Endometrial microvascular endothelial cells (primary cell): ENCODE measurements at regions not wholly inside any gene's neighbourhood (a gene's known extent, or its start where the extent isn't known, plus 50 kb on each side); places are given as distances from the start of the nearest gene placed in this dataset.

ENCODE experiments used
- in situ Hi-C: cut with HindIII; loops from 2 replicates; pipeline ENCODE4 v1.10.0; 2017; ENCODE audit warnings: low sequenced_read_pairs, low pct_unique_long_range_greater_than_20kb; ENCODE audit errors: inconsistent ontology term

DNA sequence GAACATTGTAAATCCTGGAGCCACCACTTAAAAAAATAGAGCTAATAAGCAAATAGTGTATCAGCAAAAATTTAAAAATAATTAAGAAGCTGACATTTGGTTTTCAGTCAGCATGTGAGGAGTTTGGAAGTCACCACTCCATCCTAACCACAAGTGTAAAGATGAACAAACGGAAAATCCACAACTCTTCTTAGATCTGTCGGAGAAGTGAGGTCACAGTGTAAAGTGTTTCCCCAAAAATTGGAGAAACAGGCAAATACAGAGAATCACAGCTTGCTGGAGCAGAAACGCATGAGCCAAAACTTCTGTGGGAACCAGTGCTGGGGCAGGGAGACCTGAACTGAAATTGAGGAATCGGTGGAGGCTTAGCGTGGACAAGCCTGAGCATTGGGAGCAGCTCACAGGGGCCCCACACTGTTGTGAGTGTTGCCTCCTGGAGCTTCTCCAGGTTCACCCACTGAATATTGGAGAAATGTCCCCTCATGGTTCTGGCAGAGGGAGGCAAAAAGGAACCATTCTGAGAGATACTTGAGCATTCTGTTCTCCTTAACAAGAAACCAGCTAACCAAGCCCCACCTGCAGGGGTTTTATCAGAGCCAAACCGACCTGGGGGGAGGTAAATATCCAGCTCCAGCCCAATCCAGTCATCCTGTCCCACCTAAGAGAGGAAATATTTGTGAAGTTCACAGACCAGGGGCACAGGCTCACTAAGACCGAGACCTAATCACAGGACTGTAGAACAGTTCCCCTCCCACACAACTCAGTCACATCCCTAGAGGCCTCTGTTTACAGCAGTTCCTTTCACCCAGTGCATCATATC lies 192.0 kb downstream of the ERMARD start:
- in situ Hi-C loops, result loop anchor here (25.0 kb wide), 1 partner anchor 106 kb away; no protein-coding TSS in a partner anchor

DNA sequence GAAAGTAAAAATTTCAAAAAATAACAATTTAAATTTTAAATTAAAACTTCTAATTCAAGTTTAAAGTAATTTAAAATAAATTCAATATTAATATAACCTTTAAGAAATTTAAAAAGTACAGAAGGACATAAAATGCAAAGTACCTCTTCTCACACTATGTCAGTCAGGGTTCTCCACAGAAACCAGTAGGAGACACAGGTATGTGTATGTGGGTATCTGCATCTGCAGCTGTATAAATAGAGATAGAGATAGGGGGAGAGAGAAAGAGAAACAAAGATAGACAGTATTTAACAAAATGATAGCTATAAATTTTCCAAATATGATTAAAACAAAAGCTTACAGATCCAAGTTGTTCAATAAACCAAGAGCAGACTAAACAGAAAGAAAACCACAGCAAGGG lies 190.8 kb downstream of the ERMARD start:
- in situ Hi-C loops, result loop anchor here (25.0 kb wide), 1 partner anchor 105 kb away; no protein-coding TSS in a partner anchor

DNA sequence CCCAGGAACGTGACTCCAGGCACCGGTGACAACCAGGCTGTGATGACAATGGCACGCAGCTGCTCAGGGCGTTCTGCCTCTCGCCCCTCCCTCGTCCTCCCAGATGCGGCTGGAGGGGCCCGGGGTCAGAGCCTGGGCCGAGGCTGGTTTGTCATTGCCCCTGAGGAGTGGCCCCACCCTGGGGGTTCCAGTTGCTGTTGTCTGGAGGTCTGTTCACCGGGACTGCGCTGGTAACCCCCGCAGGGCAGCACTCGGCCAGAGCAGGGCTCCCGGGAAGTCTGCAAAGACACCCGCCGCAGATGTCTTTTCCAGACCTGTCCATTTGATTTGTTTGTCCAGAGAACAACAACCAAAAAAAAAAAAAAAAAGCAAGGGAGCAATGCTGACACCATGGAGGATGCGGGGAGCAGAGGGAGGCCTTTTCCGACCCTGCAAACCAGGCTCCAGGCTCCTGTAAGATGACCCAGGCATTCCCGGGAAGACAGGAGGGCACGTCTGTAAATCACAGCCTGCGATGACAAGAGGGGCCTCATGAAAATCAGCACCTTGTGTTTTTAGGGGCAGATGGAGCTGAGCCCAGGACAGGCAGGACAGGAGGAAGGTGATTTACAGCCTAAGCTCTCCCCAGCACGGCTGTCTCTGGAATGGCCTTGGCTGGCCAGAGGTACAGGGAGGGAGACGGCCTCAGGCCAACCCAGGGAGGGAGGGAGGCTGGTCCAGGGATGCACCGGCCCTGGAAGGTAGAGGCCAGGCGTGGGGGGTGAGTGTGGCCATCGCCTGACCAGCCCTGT lies 189.3 kb downstream of the ERMARD start:
- in situ Hi-C loops, result loop anchor here (25.0 kb wide), 1 partner anchor 103 kb away; no protein-coding TSS in a partner anchor

DNA sequence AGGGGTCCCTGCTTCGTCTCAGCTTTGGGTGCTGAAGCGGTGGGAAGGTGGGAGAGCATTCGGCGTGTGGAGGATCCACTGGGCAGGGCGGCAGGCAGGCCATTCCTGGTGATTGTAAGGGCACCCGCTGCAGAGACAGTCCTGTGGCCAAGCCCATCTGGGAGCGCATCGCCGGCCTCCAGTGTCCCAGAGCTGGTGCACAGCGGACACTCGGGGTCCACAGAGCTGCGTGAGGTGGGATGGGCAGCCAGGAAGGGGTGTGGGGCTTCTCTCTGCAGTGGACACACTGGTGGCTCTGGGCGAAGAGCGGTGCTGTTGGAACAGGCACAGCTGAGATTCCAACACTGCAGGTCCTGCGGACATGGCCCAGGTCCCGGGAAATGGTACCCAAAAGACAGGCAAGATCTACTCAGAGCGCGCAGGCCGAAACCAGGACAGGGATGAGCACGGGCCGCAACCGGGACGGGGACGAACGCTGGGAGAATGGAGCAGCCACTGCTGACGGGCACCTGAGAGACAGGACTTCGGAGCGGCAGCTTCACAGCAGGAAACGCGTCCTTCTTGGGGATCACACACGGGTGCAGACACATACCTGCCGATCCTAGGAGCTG lies 188.2 kb downstream of the ERMARD start:
- in situ Hi-C loops, result loop anchor here (25.0 kb wide), 1 partner anchor 102 kb away; no protein-coding TSS in a partner anchor

DNA sequence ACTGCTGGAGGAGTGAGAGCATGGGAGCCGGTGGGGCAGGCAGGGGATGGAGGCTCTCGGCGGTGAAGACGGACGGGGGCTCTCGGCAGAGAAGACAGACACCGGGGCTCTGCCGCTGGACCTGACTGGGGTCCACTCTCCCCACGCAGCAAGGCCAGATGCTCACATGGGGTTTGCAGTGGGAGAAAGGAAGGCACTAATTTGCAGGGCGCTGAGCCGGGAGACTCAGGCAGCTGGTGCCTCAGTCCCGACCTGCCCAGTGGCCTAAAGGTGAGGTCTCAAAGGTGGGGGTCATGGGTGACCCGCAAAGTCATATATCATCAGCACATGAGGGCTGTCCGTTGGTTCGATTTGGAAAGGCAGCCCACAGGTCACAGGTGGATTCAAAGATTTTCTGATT lies 187.3 kb downstream of the ERMARD start:
- in situ Hi-C loops, result loop anchor here (25.0 kb wide), 1 partner anchor 101 kb away; no protein-coding TSS in a partner anchor

DNA sequence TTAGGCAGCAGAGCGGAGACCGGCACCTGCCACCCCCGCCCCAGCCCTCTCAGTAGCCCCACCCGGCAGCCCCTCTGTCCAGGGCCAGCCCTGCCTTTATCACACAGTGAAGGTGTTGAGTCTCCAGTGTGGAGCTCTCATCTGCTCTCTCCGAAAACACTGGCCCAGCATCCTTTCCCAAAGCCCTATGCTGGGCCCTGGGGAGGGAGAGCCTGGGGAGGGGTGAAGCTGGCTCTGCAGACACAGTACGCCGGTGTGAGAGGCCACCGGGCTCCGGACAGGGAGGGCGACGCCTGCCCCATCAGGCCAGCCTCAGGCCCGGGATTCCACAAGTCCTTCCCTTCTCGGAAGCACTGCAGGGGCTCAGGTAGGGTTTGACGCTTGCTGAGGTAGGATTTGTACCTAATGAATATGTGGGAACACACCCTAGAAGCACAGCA lies 186.9 kb downstream of the ERMARD start:
- in situ Hi-C loops, result loop anchor here (25.0 kb wide), 1 partner anchor 101 kb away; no protein-coding TSS in a partner anchor

DNA sequence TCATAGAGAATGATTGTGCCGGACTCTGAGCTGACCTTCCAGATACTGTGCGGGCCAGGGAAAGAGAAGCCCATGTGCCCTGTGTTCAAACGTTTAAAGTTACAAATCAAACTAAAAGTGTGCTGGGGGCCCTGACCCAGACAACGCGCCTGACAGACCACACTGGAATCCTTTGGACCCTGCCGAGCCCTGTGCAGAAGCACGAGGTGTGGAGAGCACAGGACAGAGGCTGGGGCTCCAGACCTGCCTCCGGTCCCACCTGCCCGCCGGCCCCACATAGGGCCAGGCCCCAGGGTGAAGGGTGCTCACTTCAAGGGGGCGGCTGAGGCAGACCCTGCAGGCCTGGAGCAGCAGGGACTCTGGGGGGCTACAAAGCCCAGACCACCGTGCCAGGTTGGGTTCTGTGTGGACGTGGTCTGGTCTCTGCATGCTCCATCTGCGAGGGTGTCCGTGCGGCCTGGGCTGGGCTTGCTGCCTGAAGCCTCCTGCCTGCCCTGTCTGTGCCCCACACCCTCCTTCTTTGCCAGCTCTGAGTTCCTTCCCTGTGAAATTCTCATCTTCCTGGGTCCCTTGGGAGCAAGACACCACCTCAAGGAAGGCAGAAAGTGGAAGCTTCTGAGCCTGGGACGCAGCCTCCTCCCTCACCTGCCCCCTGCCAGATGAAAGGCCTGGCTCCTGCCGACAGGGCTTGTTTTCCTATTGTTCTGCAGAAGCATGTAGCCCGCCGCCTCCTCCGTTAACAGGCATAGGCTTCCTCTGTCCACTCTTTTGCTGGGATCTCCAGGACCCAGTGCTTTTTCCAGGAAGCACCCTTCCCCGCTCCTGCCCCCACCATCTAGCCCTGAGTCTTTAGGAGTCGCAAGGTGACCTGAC lies 186.2 kb downstream of the ERMARD start:
- in situ Hi-C loops, result loop anchor here (25.0 kb wide), 1 partner anchor 100 kb away; no protein-coding TSS in a partner anchor

DNA sequence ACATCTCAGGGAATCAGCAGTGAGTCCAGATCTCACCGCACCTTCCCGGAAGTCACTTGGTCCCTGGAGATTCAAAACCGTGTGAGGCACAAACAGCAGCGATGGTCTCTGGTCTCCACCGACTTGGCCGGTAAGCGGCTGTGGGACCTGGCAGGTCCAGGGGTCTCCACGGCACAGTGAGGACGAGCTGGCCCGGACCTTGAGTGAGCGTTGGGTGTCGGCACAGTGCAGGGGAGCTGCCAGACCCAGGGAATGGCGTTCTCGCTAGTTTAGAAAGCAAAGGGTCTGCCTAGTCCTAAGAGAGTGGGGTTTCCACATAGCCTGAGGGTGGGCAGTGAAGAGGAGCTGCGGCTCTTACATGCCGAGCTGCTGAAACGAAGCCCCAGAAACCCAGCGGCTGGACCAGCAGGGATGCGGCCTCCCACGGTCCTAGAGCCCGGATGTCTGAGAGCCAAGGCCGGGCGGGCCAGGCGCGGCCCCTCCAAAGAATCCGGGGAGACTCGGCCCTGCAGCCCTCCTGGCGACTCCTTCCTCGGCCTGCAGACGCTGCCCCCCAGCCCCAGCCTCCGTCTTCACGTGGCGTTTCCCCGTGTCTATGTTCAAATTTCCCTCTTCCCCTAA lies 185.0 kb downstream of the ERMARD start:
- in situ Hi-C loops, result loop anchor here (25.0 kb wide), 1 partner anchor 99 kb away; no protein-coding TSS in a partner anchor

DNA sequence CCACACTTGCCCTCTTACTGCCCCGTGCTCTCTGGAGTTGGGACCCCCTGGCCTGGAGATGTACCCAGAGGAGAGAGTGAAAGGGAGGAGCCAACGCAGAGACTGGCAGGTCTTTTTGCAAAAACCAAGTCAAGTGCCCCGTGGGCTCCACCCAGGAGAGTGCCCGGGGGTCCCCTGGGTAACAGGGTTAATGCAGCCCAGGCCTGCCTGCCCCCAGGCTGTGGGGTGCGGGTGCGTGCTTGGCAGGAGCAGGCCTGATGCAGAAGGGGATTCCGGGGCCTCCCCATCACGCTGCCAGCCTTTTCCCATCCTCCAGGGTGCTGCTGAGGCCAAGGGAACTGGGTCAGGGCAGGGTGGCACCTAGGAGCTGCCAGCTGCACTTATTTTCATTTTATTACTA lies 184.4 kb downstream of the ERMARD start:
- in situ Hi-C loops, result loop anchor here (25.0 kb wide), 1 partner anchor 99 kb away; no protein-coding TSS in a partner anchor

DNA sequence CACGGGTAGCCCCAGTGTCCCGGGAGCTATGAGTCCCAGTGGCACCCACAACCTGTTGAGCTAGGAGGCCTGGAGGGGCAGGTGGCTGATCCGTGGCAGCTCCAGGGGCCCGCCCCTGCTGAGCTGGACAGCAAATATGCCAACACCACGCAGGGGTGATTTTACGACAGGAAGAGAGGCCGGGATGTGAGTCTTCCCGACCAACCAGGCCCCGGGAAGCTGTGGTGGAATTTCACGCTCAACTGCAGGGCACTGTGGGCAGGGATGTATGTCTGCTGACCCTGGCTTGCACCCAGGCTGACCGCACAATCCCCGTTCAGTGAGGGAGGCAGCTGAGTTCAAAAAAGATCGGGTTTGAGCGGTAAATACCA lies 183.9 kb downstream of the ERMARD start:
- in situ Hi-C loops, result loop anchor here (25.0 kb wide), 1 partner anchor 98 kb away; no protein-coding TSS in a partner anchor

DNA sequence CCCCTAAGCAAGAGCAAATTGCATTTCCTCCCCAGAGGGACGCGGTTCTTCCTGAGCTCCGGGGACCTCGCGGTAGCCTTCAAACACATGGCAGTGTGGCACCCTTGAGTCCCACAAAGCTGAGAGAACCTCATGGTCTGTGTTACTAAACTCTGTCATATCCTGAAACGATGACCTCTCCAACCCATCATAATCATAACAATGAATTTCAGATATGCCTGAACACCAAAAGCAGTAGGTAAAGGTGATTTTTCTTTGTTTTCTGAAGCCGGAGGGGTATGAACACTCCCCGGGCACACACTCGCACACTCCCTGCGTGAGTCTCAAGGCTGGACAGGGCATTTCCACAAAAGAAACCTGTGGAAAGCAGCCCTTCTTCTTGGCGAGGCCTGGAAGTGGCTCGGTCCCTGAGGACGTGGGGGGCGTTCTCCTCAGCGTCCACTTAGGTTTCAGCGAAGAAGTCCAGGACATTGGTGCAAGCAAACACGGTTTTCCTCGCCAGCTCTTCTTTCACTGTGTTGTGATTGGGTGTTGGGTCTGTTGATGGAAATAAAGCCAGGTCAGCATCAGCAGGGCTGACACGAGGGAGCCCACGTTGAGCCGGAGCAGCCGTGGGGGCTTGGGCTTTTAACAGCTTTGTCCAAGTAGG lies 183.4 kb downstream of the ERMARD start:
- in situ Hi-C loops, result loop anchor here (25.0 kb wide), 1 partner anchor 98 kb away; no protein-coding TSS in a partner anchor

DNA sequence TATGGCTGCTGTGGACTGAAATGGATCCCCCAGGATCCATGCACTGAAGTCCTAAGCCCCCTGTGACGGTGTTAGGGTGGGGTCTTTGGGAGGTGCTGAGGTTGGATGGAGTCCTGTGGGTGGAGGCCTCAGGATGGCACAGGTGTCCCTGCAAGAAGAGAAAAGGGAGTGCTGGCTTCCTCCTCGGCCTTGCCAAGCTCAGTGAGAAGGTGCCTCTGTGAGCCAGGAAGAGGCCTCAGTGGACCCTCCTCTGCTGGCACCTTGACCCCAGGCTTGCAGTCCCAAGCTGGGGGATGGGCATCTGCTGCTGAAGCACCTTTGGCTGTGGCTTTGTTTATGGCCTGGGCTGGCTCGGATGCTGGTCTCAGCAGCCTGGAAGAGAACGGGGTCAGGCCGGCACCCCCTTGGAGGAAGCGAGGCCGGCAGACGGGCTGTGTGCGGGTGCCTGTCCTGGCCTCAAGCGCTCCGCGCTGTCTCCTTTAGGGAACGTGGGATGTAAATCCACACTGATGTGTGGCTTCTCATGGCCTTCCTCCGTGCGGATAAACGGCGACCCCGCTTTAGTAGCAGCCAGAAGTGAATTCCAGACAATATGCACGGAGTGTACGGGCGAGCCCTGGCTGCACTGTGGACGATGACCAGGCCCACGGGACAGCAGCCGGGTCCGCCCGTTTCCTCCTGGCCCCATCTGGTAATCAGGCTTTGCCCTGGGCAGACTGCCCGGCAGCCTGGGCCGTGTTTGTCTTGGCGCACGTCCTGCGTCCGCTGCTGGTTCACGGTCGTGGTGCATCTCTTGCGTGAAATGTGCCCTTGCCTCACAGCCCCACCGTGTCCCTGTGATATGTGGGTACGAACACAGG lies 182.6 kb downstream of the ERMARD start:
- in situ Hi-C loops, result loop anchor here (25.0 kb wide), 1 partner anchor 97 kb away; no protein-coding TSS in a partner anchor

DNA sequence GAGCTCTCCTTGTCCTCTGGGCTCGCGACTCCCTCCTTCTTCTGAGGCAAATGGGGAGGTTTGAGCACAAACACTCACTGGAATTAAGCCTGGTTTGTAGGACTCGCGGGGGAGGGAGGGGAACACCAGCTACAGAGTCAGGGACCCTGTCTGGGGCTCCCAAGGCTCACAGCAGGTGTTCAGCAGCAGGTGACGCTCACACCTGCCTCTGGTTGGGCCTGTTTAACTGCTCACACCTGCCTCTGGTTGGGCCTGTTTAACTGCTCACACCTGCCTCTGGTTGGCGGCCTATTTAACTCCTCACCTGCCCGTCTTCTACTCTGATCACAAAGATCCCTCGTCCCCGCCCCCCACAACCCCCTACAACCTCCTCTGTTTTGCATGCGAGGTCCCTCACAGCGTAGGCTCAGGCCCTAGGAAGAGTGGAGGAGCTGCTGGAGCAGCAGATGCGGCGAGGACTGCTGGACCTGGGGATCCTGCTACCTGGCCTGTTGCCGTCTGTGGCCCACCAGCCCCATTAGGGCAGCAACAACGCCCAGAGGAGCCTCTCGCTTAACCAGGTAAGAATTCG lies 181.9 kb downstream of the ERMARD start:
- in situ Hi-C loops, result loop anchor here (25.0 kb wide), 1 partner anchor 96 kb away; no protein-coding TSS in a partner anchor

DNA sequence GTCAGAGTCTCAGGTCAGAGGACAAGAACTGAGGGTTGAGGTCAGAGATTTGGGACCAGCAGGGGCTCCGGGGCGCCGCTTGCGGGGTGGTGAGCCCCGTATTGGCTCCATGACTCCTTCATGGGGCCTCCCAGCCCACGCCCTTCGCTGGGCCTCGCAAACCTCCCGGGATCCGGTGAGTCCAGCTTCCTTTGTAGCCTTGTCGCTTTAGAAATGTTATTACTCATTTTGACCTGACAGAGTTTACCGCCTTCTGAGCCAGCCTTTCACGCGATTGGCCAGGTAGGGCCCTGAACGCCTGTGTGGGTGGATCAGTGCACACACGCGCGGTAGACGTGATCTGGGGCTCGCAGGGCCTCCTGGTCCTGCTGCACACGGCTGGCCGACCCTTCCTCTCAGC lies 181.1 kb downstream of the ERMARD start:
- in situ Hi-C loops, result loop anchor here (25.0 kb wide), 1 partner anchor 95 kb away; no protein-coding TSS in a partner anchor

DNA sequence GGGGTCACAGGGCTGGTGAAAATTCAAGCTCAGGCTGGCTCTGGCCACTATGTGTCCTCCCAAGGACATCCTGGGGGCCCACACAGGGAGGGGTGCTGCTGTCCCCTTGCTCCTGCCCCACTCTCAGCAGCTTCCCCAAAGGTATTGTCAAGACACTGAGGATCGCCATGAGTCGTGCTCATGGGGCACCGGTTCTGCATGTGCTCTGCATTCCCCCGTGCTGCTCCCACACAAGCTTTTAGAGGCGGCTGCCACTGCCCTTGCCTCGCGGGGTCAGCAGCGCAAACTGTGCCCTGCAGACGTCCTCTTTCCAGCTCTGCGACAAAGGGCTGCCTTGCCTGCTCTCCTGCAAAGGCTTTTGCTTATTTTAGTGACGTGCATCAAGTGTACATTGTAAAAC lies 179.8 kb downstream of the ERMARD start:
- in situ Hi-C loops, result loop anchor here (25.0 kb wide), 1 partner anchor 94 kb away; no protein-coding TSS in a partner anchor

DNA sequence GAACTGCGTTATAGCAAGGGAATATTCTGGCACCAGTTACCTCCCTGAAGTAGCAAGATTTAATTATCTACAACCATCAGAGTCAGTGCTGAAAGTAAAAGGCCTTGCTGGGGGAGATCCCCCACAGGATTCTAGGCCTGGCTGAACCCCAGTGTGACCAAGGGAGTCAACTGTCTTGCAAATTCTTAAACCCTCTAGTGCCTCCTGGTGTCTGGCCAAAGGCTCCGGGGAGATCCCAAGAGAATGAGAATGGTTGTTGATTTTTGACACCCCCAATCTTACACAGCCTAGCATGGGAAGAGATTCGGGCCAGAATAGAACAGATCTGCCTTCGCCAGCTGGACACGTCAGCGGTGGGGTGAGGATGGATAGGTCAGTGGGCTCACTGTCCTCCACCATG lies 179.4 kb downstream of the ERMARD start:
- in situ Hi-C loops, result loop anchor here (25.0 kb wide), 1 partner anchor 93 kb away; no protein-coding TSS in a partner anchor
